K562 (cell line): ENCODE measurements at regions not wholly inside any gene's neighbourhood (a gene's known extent, or its start where the extent isn't known, plus 50 kb on each side); places are given as distances from the start of the nearest gene placed in this dataset.

Source experiments
- EHMT2 ChIP-seq: fragments of 450-650 bp; IDR thresholded peaks from 2 replicates; pipeline ENCODE4 v1.6.1; 2018; ENCODE audit warnings: antibody characterized with exemption
- FOS ChIP-seq: IDR thresholded peaks from 3 replicates; pipeline ENCODE4 v1.6.1; 2011; ENCODE audit not compliant: insufficient read length; ENCODE audit errors: extremely low read depth
- GTF3C2 ChIP-seq: IDR thresholded peaks from 3 replicates; pipeline ENCODE4 v1.6.1; 2011; ENCODE audit warnings: borderline replicate concordance, mild to moderate bottlenecking, moderate library complexity; ENCODE audit not compliant: insufficient read length; ENCODE audit errors: extremely low read depth
- SMARCA5 ChIP-seq: fragments of 450-650 bp; IDR thresholded peaks from 2 replicates; pipeline ENCODE4 v1.6.1; 2016
- TAF1 ChIP-seq: IDR thresholded peaks from 2 replicates; pipeline ENCODE4 v1.6.1; 2011; ENCODE audit warnings: mild to moderate bottlenecking, low read length, moderate library complexity; ENCODE audit not compliant: insufficient read depth, control insufficient read depth, severe bottlenecking; ENCODE audit errors: extremely low read depth
- THRB ChIP-seq: fragments of 450-650 bp; formaldehyde crosslinking; conservative IDR thresholded peaks from 2 replicates; pipeline ENCODE4 v1.4.0; 2022; ENCODE audit warnings: mild to moderate bottlenecking, missing genetic modification characterization
- ZNF253 ChIP-seq: fragments of 250-450 bp; sonication (Bioruptor Pico); conservative IDR thresholded peaks from 2 replicates; pipeline ENCODE4 v1.6.1; 2021; ENCODE audit warnings: mild to moderate bottlenecking

GRCh38 chr18:34576622-34577021 is 133.5 kb upstream of the DTNA start:
- TF ChIP-seq FOS (no peak), THRB (CRISPR knock-in tag) (no peak), GTF3C2 (no peak), ZNF253 (CRISPR knock-in tag) (no peak), TAF1 (no peak), EHMT2 (no peak), SMARCA5 (no peak)
